ENCODE measurements at regions not wholly inside any gene's neighbourhood (a gene's known extent, or its start where the extent isn't known, plus 50 kb on each side); places are given as distances from the start of the nearest gene placed in this dataset.

- TF ChIP-seq RCOR1 (IDR thresholded peaks at IDR 0.05; ENCODE audit: borderline replicate concordance in 1 of 2, low read depth in 2 of 2, low read length in 2 of 2), result no peak
- no peak for TF ChIP-seq NR3C1 (CRISPR knock-in tag; IDR thresholded peaks at IDR 0.05)
- TF ChIP-seq MITF (IDR thresholded peaks at IDR 0.05), result no peak
- no peak for TF ChIP-seq KHSRP (IDR thresholded peaks at IDR 0.05)
- TF ChIP-seq ZNF830 (CRISPR knock-in tag; IDR thresholded peaks at IDR 0.05), result no peak
- TF ChIP-seq, protein P1, sequence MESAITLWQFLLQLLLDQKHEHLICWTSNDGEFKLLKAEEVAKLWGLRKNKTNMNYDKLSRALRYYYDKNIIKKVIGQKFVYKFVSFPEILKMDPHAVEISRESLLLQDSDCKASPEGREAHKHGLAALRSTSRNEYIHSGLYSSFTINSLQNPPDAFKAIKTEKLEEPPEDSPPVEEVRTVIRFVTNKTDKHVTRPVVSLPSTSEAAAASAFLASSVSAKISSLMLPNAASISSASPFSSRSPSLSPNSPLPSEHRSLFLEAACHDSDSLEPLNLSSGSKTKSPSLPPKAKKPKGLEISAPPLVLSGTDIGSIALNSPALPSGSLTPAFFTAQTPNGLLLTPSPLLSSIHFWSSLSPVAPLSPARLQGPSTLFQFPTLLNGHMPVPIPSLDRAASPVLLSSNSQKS (CRISPR knock-in tag; IDR thresholded peaks at IDR 0.05), result no peak
Observed at GRCh38 chr2:14693874-14694273, 61.4 kb downstream of the LRATD1 start (continued).

- ChIA-PET CTCF (ENCODE audit: low intra/inter-chr PET ratio) (no interaction called here), POLR2A (no interaction called here)
- no peak for ATAC-seq
- Histone ChIP-seq H3K4me3 (no peak overlapping the region), H3K9ac (ENCODE audit: insufficient read depth in 1 of 2, low read depth in 2 of 2, low read length in 2 of 2) (no peak overlapping the region), H3K9me3 (replicated peaks; ENCODE audit: control insufficient read depth, insufficient read depth, low read depth, low read length) (no peaks in the 10 kb centered on the region; the same call in 1 of the 2 replicates), H3K27me3 (ENCODE audit: control insufficient read depth in 2 of 2, insufficient read depth in 2 of 2, low read length in 2 of 2) (no peaks in the 10 kb centered on the region), H3K9me1 (ENCODE audit: control insufficient read depth, insufficient read depth, low read length) (no peaks in the 10 kb centered on the region), H3K36me3 (ENCODE audit: control insufficient read depth, insufficient read depth, low read length) (no peaks in the 10 kb centered on the region), H4K20me1 (replicated peaks; ENCODE audit: control insufficient read depth, insufficient read depth, low read length) (no peaks in the 10 kb centered on the region), H3K27ac (ENCODE audit: extremely low read depth, low read depth, low read length) (no peak overlapping the region), H3K4me2 (ENCODE audit: insufficient read depth, low read length) (no peak overlapping the region), H2AFZ (ENCODE audit: low read depth, low read length) (no peak overlapping the region), H3K79me2 (ENCODE audit: control insufficient read depth, insufficient read depth, low read length) (no peaks in the 10 kb centered on the region), H3K4me1 (replicated peaks in 1 of 2; ENCODE audit: control insufficient read depth in 2 of 2, insufficient read depth in 2 of 2, low read length in 2 of 2) (no peaks in the 10 kb centered on the region)
- DNase-seq (ENCODE audit: extremely low read depth in 1 of 4, low spot score in 3 of 4), result no peak
- BruUV-seq (replicated peaks), result no TSS peak
- no peak for TF ChIP-seq ZNF395 (CRISPR knock-in tag; IDR thresholded peaks at IDR 0.05)
- TF ChIP-seq MEF2A (IDR thresholded peaks at IDR 0.05; ENCODE audit: control insufficient read depth, low read depth, low read length), result no peak
- no peak for TF ChIP-seq MAFK (IDR thresholded peaks at IDR 0.05; ENCODE audit: low read length)
- TF ChIP-seq CEBPB (tag; IDR thresholded peaks at IDR 0.05), result no peak
- no peak for TF ChIP-seq CTCF (IDR thresholded peaks at IDR 0.05 in 2 of 3, conservative IDR thresholded peaks at IDR 0.05 in 1 of 3; ENCODE audit: insufficient read depth in 2 of 3, low read depth in 1 of 3, low read length in 3 of 3)
- no peak for TF ChIP-seq FUS (optimal IDR thresholded peaks at IDR 0.05; ENCODE audit: low read depth, low read length)
- no peak for TF ChIP-seq NONO (IDR thresholded peaks at IDR 0.05; ENCODE audit: low read depth in 2 of 2, low read length in 1 of 2)
- no peak for TF ChIP-seq NCOA1 (IDR thresholded peaks at IDR 0.05; ENCODE audit: low read depth)
- no peak for TF ChIP-seq ZNF57 (CRISPR knock-in tag; IDR thresholded peaks at IDR 0.05)
- no peak for TF ChIP-seq MAFF (IDR thresholded peaks at IDR 0.05; ENCODE audit: low read length)
- no peak for FAIRE-seq
- intact Hi-C loops (cut with micrococcal nuclease) (no loop called here), in situ Hi-C loops (cut with MboI) (no loop called here)
- 15% methylated on average over 2 of the region's 2 CpGs for WGBS (ENCODE audit: insufficient coverage, low coverage, missing lambda C conversion rate)
Observed at GRCh38 chr2:14700753-14701152, 68.2 kb downstream of the LRATD1 start.

Data from K562 (cell line).